GM21447 (cell line): ENCODE measurements at regions not wholly inside any gene's neighbourhood (a gene's known extent, or its start where the extent isn't known, plus 50 kb on each side); places are given as distances from the start of the nearest gene placed in this dataset.
"Not testable (repeated sequence)": the region's sequence is repeated elsewhere in the genome, so short reads cannot be mapped to it uniquely, and the experiment has no call there.

Experiments used
- ATAC-seq: cut with Tn5 transposase; IDR thresholded peaks from one replicate; pipeline ENCODE4 v1.9.1; 2021; ENCODE audit not compliant: unreplicated experiment

DNA sequence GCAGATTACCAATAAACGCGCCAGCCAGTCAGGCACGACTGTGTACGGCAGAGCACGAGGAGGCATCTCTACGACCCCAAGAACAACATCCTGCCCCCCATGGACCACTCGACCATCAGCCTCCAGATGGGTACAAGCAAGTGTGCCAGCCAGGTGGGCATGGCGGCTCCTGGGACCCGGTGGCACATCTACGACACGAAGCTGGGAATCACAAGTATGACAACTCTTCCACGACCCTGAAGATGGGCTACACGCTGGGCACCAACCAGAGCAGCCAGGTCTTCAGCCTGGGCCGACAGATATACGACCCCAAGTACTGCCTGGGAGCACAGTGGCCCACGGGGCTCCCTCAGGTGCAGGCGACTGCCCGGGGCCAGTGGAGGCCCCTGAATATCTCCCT lies 217.6 kb downstream of the POTED start:
- ATAC-seq, result no peak

DNA sequence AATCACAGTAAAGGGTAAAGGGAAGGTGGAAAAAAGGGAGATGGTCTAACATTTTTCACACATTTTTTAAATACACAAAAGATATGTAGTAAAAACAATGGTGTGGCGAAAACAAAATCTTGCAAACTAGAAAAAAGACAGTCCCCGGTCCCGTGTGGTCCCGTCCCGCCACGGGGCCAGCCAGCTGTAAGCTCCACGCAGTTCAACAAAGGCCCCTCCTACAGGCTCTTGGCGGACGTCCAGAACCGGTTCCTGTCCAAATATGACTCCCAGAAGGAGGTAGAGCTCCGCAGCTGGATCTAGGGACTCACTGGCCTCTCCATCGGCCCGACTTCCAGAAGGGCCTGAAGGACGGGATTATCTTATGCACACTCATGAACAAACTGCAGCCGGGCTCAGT lies 216.9 kb downstream of the POTED start:
- ATAC-seq, result not testable (repeated sequence)

DNA sequence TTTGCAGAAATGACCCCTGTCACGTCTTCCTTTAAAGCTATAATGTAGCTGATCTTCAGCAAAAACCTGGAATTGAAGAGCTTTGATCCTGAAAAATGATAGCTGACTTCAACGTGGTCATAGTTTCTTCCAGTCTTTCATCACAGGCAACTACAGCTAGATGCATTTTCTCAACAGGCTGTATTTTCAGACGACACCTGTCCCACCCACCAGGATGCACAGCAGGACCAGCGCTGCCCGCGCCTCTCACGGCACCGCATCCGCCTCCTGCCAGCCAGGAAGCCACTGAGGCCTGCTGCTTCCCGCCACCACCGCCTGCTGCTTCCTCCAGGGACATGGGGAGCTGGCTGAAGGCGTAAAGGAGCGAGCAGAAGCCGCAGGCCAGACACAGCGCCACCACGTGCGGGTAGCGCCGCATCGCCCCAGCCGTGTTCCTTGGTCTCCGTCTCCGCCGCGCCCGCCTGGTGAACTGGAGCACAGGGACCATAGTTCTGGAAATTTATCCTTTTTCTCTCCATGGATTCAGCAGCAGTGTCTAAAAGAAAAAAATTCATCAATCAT lies 215.7 kb downstream of the POTED start:
- ATAC-seq, result not testable (repeated sequence)

DNA sequence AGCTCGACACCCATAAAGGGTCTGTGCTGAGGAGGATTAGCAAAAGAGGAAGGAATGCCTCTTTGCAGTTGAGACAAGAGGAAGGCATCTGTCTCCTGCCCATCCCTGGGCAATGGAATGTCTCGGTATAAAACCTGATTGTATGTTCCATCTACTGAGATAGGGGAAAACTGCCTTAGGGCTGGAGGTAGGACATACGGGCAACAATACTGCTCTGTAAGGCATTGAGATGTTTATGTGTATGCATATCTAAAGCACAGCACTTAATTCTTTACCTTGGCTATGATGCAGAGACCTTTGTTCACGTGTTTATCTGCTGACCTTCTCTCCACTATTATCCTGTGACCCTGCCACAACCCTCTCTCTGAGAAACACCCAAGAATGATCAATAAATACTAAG lies 210.7 kb downstream of the POTED start:
- ATAC-seq, result not testable (repeated sequence)

DNA sequence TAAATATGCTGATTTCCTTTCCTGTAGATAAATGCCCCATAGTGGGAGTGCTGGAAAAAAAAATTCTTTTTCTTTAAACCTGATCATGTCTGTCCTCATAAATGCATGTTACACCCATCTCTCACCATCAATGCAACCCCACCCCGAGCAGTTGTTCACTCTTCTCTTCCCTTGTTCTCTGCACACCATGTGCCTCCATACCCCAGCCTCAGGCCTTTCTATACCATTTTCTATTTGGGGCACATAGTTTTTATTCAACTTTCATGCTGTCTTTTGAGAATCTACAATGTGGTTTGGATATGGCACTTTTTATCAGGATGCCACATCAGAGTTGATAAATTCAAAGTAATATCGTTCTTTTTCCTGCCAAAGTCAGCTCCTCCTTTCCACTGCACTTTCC lies 202.6 kb downstream of the POTED start:
- not testable (repeated sequence) for ATAC-seq

DNA sequence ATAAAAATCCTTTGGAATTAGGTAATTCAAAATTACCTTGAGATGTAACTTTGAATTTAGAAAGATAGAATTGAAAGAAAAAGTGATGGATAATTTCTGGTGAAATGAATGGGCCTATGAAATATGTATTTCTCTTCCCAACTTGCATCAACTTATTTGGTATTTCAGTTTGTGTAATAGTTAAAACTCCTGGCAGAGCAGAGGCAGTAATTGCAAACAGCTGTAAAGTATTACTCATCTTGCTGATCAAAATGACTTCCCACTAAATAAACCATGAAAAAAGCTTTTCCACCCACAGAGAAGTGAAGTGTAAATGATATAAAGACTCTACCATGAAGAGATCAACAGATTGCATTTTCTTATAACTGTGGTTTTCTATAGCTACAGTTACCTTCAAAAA lies 201.0 kb downstream of the POTED start:
- not testable (repeated sequence) for ATAC-seq

DNA sequence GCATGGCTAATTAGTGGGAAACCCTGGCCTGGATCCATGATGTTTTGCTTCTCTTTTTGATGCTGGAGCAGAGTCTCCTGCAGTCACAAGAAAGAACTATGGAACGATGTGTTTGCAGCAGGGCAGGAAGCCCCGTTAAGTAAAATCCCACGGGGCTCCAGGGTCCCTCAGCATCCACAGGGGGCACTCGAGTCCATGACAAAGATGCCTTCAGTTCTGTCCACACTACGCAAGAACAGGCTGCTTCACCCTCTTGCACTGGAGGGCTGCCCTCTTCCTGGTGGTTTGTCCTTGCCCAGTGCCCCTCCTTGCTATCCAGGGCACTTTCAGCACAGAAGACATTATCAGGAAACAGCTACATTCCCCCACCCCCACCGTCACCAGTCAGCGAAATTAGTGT lies 196.9 kb downstream of the POTED start:
- not testable (repeated sequence) for ATAC-seq

DNA sequence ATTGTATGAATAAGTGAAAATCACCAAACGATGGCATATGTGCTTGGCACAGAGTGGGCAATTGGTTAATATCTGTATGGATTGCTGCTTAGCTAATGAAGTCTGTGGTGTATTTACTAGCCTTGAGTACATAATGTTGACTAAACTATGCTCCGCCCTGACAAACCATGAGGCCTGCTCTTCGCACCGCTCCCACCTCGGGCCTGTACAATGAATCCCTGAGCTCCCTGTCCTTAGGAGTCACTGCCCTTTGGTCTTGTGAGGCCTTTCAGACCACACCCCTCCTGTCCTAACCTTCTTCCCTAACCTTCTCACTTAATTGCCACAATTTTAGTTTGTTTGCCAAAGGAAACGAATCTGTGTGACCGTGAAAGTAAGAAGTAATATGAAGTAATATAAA lies 193.2 kb downstream of the POTED start:
- not testable (repeated sequence) for ATAC-seq
